ENCODE measurements at regions not wholly inside any gene's neighbourhood (a gene's known extent, or its start where the extent isn't known, plus 50 kb on each side); places are given as distances from the start of the nearest gene placed in this dataset.
A peak's percentile ranks its signal among the peaks of the same experiment; 100 is the strongest.

DNA sequence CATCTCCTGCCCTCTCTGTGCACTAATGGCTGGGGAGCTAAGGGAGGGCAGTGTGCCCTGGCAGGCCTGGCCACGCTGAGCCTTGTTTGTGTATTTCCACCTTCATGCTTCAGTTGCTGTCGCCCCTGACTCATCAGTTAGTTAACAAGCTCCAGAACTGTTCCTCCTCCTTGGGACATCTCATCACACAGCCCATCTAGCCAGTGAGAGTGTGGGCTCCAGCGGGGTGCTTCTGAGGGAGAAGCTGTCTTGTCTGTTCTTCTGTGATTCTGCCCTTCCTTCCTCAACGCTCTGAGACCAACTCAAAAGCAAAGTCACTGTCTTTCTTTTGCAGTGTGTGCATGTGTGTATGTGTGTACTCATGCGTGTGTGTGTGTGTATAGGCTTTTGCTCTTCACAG, 58.3 kb upstream of the CPEB4 start:
- ATAC-seq = no peak
- H3K9me3 ChIP-seq = no peaks in the 10 kb centered on the region
- H3K36me3 ChIP-seq = no peaks in the 10 kb centered on the region
- H3K4me3 ChIP-seq = no peak overlapping the region
- peaks cover 25% of the 10 kb centered on the region for H3K4me1 ChIP-seq
- TF ChIP-seq, protein P1, sequence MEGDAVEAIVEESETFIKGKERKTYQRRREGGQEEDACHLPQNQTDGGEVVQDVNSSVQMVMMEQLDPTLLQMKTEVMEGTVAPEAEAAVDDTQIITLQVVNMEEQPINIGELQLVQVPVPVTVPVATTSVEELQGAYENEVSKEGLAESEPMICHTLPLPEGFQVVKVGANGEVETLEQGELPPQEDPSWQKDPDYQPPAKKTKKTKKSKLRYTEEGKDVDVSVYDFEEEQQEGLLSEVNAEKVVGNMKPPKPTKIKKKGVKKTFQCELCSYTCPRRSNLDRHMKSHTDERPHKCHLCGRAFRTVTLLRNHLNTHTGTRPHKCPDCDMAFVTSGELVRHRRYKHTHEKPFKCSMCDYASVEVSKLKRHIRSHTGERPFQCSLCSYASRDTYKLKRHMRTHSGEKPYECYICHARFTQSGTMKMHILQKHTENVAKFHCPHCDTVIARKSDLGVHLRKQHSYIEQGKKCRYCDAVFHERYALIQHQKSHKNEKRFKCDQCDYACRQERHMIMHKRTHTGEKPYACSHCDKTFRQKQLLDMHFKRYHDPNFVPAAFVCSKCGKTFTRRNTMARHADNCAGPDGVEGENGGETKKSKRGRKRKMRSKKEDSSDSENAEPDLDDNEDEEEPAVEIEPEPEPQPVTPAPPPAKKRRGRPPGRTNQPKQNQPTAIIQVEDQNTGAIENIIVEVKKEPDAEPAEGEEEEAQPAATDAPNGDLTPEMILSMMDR (IDR thresholded peaks at IDR 0.05) = no peak
- H3K27me3 ChIP-seq (ENCODE audit: low read depth) = no peaks in the 10 kb centered on the region
- DNase-seq = no peak
- H3K27ac ChIP-seq = no peak overlapping the region
- intact Hi-C loops (cut with DNase I) = no loop called here

DNA sequence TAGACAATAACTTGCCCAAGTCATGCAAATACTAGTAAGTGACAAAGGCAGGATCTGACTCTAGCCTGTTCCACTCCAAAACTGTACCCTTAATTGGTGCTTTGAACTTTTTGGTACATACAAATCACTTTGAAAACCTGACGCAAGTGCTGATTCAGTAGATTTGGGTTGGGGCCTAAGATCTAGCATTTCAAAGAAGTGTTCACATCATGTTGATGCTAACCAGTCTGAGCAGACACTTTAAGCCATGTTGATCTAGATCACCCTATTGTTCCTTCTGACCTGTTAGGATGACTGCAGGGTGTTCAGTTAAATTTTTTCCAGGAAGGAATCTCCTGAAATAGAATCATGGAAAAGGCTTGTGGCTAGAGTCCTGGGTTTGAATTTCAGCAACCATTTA, 57.7 kb upstream of the CPEB4 start:
- no peak for DNase-seq
- Histone ChIP-seq H3K9me3 (no peaks in the 10 kb centered on the region), H3K27me3 (ENCODE audit: low read depth) (no peaks in the 10 kb centered on the region), H3K36me3 (no peaks in the 10 kb centered on the region), H3K27ac (no peak overlapping the region), H3K4me3 (no peak overlapping the region), H3K4me1 (peaks cover 22% of the 10 kb centered on the region)
- ATAC-seq = no peak
- TF ChIP-seq, protein P1 (IDR thresholded peaks at IDR 0.05) = no peak
- intact Hi-C loops (cut with DNase I) = no loop called here

DNA sequence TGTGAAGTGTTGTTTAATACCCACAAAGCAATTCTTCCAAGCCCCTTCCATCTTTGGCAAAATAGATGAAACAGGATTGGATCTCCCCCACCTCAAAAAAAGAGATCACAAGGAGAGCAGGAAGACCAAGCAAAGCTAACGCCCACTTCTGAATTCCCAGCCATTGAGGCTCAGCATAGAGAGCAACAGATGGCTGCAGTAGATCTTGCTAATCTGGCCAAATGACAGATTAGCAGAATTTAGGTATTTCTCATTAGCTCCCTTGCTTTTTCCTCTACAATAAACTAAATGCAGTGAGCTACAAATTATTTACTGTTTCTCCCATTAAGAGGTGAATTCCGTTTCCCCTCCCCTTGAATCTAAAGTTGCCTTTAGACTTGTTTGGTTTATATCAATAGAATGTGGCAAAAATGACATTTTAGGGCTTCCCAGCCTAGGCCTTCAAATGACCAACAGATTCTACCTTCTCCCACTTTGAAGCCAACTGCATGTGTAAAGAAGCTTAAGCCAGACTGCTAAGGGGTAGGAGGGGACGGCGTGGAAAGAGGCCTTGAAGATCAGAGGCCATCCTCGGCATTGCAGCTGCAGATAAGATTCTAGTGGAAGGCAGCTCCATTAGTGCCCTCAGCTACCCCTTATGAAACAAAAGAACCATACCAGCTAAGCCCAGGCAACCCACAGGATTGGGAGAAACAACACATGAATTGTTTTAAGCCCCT, 56.8 kb upstream of the CPEB4 start:
- H3K36me3 ChIP-seq = no peaks in the 10 kb centered on the region
- no peak overlapping the region for H3K4me3 ChIP-seq
- TF ChIP-seq, protein P1 (IDR thresholded peaks at IDR 0.05) = no peak
- H3K27ac ChIP-seq = no peak overlapping the region
- H3K4me1 ChIP-seq = peaks cover 22% of the 10 kb centered on the region
- ATAC-seq (no peak), DNase-seq (no peak)
- no peaks in the 10 kb centered on the region for H3K27me3 ChIP-seq (ENCODE audit: low read depth)
- H3K9me3 ChIP-seq = no peaks in the 10 kb centered on the region
- intact Hi-C loops (cut with DNase I) = no loop called here

DNA sequence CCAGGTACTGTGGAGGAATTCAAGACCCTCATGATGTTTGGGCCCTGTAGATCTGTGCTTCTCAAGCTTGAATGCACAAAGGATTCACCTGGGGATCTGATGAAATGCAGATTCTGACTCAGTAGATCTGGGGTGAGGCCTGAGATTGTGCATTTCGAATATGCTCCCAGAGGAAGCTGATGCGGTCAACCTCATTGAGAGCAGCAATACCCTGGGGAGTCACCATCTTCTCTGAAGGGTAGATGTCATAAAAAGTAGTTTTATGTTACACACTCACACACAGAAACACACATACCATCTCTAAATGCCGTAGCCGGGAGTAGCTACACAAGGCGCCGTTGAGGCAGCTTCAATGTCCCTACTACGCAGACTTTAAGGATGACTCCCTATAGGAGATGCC, 55.8 kb upstream of the CPEB4 start:
- ATAC-seq = no peak
- no peaks in the 10 kb centered on the region for H3K9me3 ChIP-seq
- no peak overlapping the region for H3K27ac ChIP-seq
- DNase-seq = no peak
- no peaks in the 10 kb centered on the region for H3K27me3 ChIP-seq (ENCODE audit: low read depth)
- TF ChIP-seq, protein P1 (IDR thresholded peaks at IDR 0.05) = no peak
- H3K4me1 ChIP-seq = peaks cover 22% of the 10 kb centered on the region
- intact Hi-C loops (cut with DNase I) = no loop called here
- H3K4me3 ChIP-seq = no peak overlapping the region
- no peaks in the 10 kb centered on the region for H3K36me3 ChIP-seq

DNA sequence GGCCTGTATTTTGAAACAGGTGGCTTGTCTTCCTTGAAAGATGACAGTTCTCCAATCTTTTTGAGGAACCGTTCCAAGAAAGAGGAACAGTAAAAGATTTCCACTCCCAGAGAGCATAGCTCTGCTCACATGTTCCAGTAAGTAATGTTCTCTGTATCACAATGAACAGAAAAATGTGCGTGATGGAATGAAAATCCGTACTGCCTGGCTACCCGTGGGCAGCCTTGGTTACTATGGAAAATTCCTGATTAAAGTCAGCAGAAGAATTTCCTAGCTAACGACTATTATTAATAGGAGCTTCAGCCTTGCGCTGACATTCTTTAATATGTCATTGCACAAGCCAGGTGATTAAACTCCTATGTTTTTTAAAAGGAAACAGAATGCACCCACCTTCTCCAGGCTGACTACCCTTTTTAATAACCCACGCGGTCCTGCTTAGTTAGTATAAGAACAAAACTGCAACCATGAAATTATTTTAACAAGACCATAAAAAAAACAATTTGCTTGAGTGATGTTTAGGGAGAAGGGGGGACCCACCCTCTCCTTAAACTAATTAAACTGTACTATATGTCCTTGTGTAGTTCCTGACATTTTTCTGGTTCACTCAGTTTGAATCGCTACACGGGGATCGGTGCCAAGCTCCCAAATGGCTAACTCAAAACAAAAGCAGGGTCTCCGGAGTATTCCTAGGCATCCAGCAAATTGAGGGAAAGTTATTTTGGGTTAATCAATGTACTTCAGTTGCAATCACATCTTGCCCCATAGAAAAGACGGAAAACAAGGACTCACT, 54.8 kb upstream of the CPEB4 start:
- Histone ChIP-seq H3K36me3 (no peaks in the 10 kb centered on the region), H3K4me3 (no peak overlapping the region), H3K27me3 (ENCODE audit: low read depth) (no peaks in the 10 kb centered on the region), H3K27ac (no peak overlapping the region), H3K9me3 (no peaks in the 10 kb centered on the region), H3K4me1 (peaks cover 22% of the 10 kb centered on the region)
- peak; percentile 36 to 54 for ATAC-seq
- no peak for DNase-seq
- TF ChIP-seq, protein P1 (IDR thresholded peaks at IDR 0.05) = no peak
- intact Hi-C loops (cut with DNase I) = no loop called here
